Fibroblast of lung (primary cell): ENCODE measurements at regions not wholly inside any gene's neighbourhood (a gene's known extent, or its start where the extent isn't known, plus 50 kb on each side); places are given as distances from the start of the nearest gene placed in this dataset.

Experiments
- DNase-seq, 2 donors: peaks; one replicate each; pipeline versions ENCODE4 v3.0.0 to v3.0.0-alpha.2; 2010; ENCODE audit warnings: low read depth in 2 of 2
- H2AFZ ChIP-seq: 2 replicates; pipeline ENCODE4 v1.5.1; 2012; ENCODE audit warnings: low read length, control low read depth, inconsistent platforms
- H3K27ac ChIP-seq: 2 replicates; pipeline ENCODE4 v1.5.1; 2011; ENCODE audit warnings: low read length, control low read depth; ENCODE audit not compliant: insufficient read depth
- H3K27me3 ChIP-seq: 2 replicates; pipeline ENCODE4 v1.5.1; 2011; ENCODE audit warnings: mild to moderate bottlenecking, low read length; ENCODE audit not compliant: control insufficient read depth, insufficient read depth
- H3K36me3 ChIP-seq: 2 replicates; pipeline ENCODE4 v1.5.1; 2011; ENCODE audit warnings: low read length; ENCODE audit not compliant: control insufficient read depth, insufficient read depth
- H3K4me1 ChIP-seq: 2 replicates; pipeline ENCODE4 v1.5.1; 2011; ENCODE audit warnings: low read length; ENCODE audit not compliant: control insufficient read depth, insufficient read depth; ENCODE audit errors: extremely low read depth
- H3K4me2 ChIP-seq: 2 replicates; pipeline ENCODE4 v1.5.1; 2011; ENCODE audit warnings: low read length, control low read depth; ENCODE audit not compliant: insufficient read depth; ENCODE audit errors: extremely low read depth
- H3K4me3 ChIP-seq, 4 experiments: fragments of 200-600 bp in 1 of 4; sonication (generic) in 1 of 4; replicated peaks in 1 of 4; 2 replicates each; pipeline ENCODE4 v1.5.1; 2011 to 2016; ENCODE audit warnings: low read length in 4 of 4, low read depth in 3 of 4, mild to moderate bottlenecking in 3 of 4, control low read depth in 2 of 4, inconsistent platforms in 1 of 4, mixed read lengths in 1 of 4; ENCODE audit not compliant: insufficient read depth in 1 of 4; ENCODE audit errors: control extremely low read depth in 1 of 4
- H3K79me2 ChIP-seq: 2 replicates; pipeline ENCODE4 v1.5.1; 2012; ENCODE audit warnings: mild to moderate bottlenecking, low read length, inconsistent platforms; ENCODE audit not compliant: control insufficient read depth, insufficient read depth
- H3K9ac ChIP-seq: 2 replicates; pipeline ENCODE4 v1.5.1; 2011; ENCODE audit warnings: mild to moderate bottlenecking, low read length, control low read depth; ENCODE audit not compliant: insufficient read depth
- H3K9me3 ChIP-seq: 2 replicates; pipeline ENCODE4 v1.5.1; 2012; ENCODE audit warnings: low read depth, low read length; ENCODE audit not compliant: control insufficient read depth, insufficient read depth
- H4K20me1 ChIP-seq: 2 replicates; pipeline ENCODE4 v1.5.1; 2011; ENCODE audit warnings: low read length; ENCODE audit not compliant: control insufficient read depth, insufficient read depth; ENCODE audit errors: extremely low read depth
- CTCF ChIP-seq, 2 donors: IDR thresholded peaks in 1 of 2; conservative IDR thresholded peaks in 1 of 2; 1 replicate in 1 of 2; 2 replicates in 1 of 2; pipeline ENCODE4 v1.5.1; 2011 to 2012; ENCODE audit warnings: low read length in 2 of 2, control low read depth in 1 of 2, inconsistent platforms in 1 of 2, low read depth in 1 of 2, mild to moderate bottlenecking in 1 of 2
- EZH2 ChIP-seq: IDR thresholded peaks from 2 replicates; pipeline ENCODE4 v1.5.1; 2012; ENCODE audit warnings: low read length, control low read depth, mild to moderate bottlenecking; ENCODE audit errors: missing control alignments

GRCh38 chr7:106196460-106197021, 84.4 kb upstream of the SYPL1 start:
- Histone ChIP-seq H3K36me3 (no peaks in the 10 kb centered on the region), H3K4me1 (peaks cover 3% of the 10 kb centered on the region), H4K20me1 (no peaks in the 10 kb centered on the region), H2AFZ (no peak overlapping the region), H3K27me3 (no peaks in the 10 kb centered on the region), H3K4me2 (no peak overlapping the region), H3K27ac (no peak overlapping the region), H3K4me3 (no peak overlapping the region), H3K9ac (no peak overlapping the region), H3K79me2 (no peaks in the 10 kb centered on the region), H3K9me3 (no peaks in the 10 kb centered on the region)
- DNase-seq = no peak
- TF ChIP-seq CTCF (conservative IDR thresholded peaks at IDR 0.05 in 1 of 2, IDR thresholded peaks at IDR 0.05 in 1 of 2; ENCODE audit: low read depth in 1 of 2, low read length in 2 of 2) (no peak), EZH2 (no peak)

- Histone ChIP-seq H3K9ac (no peak overlapping the region), H3K79me2 (no peaks in the 10 kb centered on the region), H3K4me1 (no peaks in the 10 kb centered on the region), H2AFZ (no peak overlapping the region), H3K9me3 (no peaks in the 10 kb centered on the region), H3K36me3 (no peaks in the 10 kb centered on the region), H3K27ac (no peak overlapping the region), H3K4me3 (no peak overlapping the region), H4K20me1 (no peaks in the 10 kb centered on the region), H3K4me2 (no peak overlapping the region), H3K27me3 (no peaks in the 10 kb centered on the region)
- TF ChIP-seq CTCF (conservative IDR thresholded peaks at IDR 0.05 in 1 of 2, IDR thresholded peaks at IDR 0.05 in 1 of 2; ENCODE audit: low read depth in 1 of 2, low read length in 2 of 2) (no peak), EZH2 (no peak)
- no peak for DNase-seq
Observed at GRCh38 chr7:106193661-106194060, 81.5 kb upstream of the SYPL1 start.

GRCh38 chr7:106190589-106191330, 78.6 kb upstream of the SYPL1 start:
- H3K36me3 ChIP-seq = no peaks in the 10 kb centered on the region
- H3K27me3 ChIP-seq = no peaks in the 10 kb centered on the region
- no peaks in the 10 kb centered on the region for H3K9me3 ChIP-seq
- H3K4me2 ChIP-seq = no peak overlapping the region
- H3K27ac ChIP-seq = no peak overlapping the region
- H4K20me1 ChIP-seq = no peaks in the 10 kb centered on the region
- no peak overlapping the region for H3K9ac ChIP-seq
- no peak overlapping the region for H3K4me3 ChIP-seq
- no peaks in the 10 kb centered on the region for H3K79me2 ChIP-seq
- TF ChIP-seq EZH2 = no peak
- TF ChIP-seq CTCF (conservative IDR thresholded peaks at IDR 0.05 in 1 of 2, IDR thresholded peaks at IDR 0.05 in 1 of 2; ENCODE audit: low read depth in 1 of 2, low read length in 2 of 2) = no peak
- no peaks in the 10 kb centered on the region for H3K4me1 ChIP-seq
- no peak for DNase-seq
- H2AFZ ChIP-seq = no peak overlapping the region
